Amniotic stem cell (primary cell): ENCODE measurements at regions not wholly inside any gene's neighbourhood (a gene's known extent, or its start where the extent isn't known, plus 50 kb on each side); places are given as distances from the start of the nearest gene placed in this dataset.

Source experiments
- DNase-seq: peaks from one replicate; lab custom pipeline; 2025; lab: John Stamatoyannopoulos, UW

GRCh38 chr14:55938249-55938791 is 179.9 kb upstream of the PELI2 start:
- no peak for DNase-seq

GRCh38 chr14:55942076-55942654 is 176.0 kb upstream of the PELI2 start:
- DNase-seq, result no peak

GRCh38 chr14:55942826-55943225 is 175.4 kb upstream of the PELI2 start:
- no peak for DNase-seq

- no peak for DNase-seq
Measured at GRCh38 chr14:55944757-55945156, 173.5 kb upstream of the PELI2 start.

- no peak for DNase-seq
Measured at GRCh38 chr14:55946231-55946630, 172.0 kb upstream of the PELI2 start.

- no peak for DNase-seq
Measured at GRCh38 chr14:55948399-55948798, 169.8 kb upstream of the PELI2 start.

GRCh38 chr14:55949708-55950107 is 168.5 kb upstream of the PELI2 start:
- no peak for DNase-seq

GRCh38 chr14:55950135-55950534 is 168.1 kb upstream of the PELI2 start:
- DNase-seq, result no peak

- no peak for DNase-seq
Measured at GRCh38 chr14:55951341-55952206, 166.6 kb upstream of the PELI2 start.

- DNase-seq, result no peak
Measured at GRCh38 chr14:55954108-55954507, 164.1 kb upstream of the PELI2 start.

GRCh38 chr14:55955175-55955574 is 163.0 kb upstream of the PELI2 start:
- no peak for DNase-seq

- no peak for DNase-seq
Measured at GRCh38 chr14:55957950-55958349, 160.3 kb upstream of the PELI2 start.

GRCh38 chr14:55963295-55963694 is 154.9 kb upstream of the PELI2 start:
- DNase-seq, result no peak

GRCh38 chr14:55964091-55964490 is 154.1 kb upstream of the PELI2 start:
- no peak for DNase-seq

- DNase-seq, result no peak
Measured at GRCh38 chr14:55964821-55965220, 153.4 kb upstream of the PELI2 start.

GRCh38 chr14:55965851-55966250 is 152.4 kb upstream of the PELI2 start:
- DNase-seq, result no peak

- no peak for DNase-seq
Measured at GRCh38 chr14:55968741-55969140, 149.5 kb upstream of the PELI2 start.

- no peak for DNase-seq
Measured at GRCh38 chr14:55973285-55973800, 144.9 kb upstream of the PELI2 start.

GRCh38 chr14:55973911-55974630 is 144.1 kb upstream of the PELI2 start:
- DNase-seq, result no peak

GRCh38 chr14:55975281-55975910 is 142.8 kb upstream of the PELI2 start:
- DNase-seq, result no peak

GRCh38 chr14:55976219-55976618 is 142.0 kb upstream of the PELI2 start:
- no peak for DNase-seq

GRCh38 chr14:55976655-55977054 is 141.6 kb upstream of the PELI2 start:
- no peak for DNase-seq
